Large intestine (tissue), 3 donors: ENCODE measurements at regions not wholly inside any gene's neighbourhood (a gene's known extent, or its start where the extent isn't known, plus 50 kb on each side); places are given as distances from the start of the nearest gene placed in this dataset.
A peak's percentile ranks its signal among the peaks of the same experiment; 100 is the strongest.

Experiments used
- DNase-seq, 2 donors: peaks; one replicate each; pipeline versions ENCODE4 v3.0.0 to v3.0.0-alpha.2; 2013
- H3K27ac ChIP-seq: one replicate; pipeline ENCODE4 v1.5.1; 2013; ENCODE audit warnings: low read length
- H3K27me3 ChIP-seq: 2 replicates; pipeline ENCODE4 v1.6.1; 2013; ENCODE audit warnings: low read length; ENCODE audit not compliant: control insufficient read depth, insufficient read depth
- H3K36me3 ChIP-seq: 2 replicates; pipeline ENCODE4 v1.6.1; 2013; ENCODE audit warnings: low read length; ENCODE audit not compliant: control insufficient read depth, insufficient read depth
- H3K4me1 ChIP-seq: one replicate; pipeline ENCODE4 v1.6.1; 2013; ENCODE audit warnings: low read length; ENCODE audit not compliant: control insufficient read depth, insufficient read depth
- H3K4me3 ChIP-seq: one replicate; pipeline ENCODE4 v1.5.1; 2013; ENCODE audit warnings: low read length
- H3K9me3 ChIP-seq: one replicate; pipeline ENCODE4 v1.6.1; 2013; ENCODE audit warnings: mild to moderate bottlenecking, low read depth, low read length, moderate library complexity; ENCODE audit not compliant: control insufficient read depth
- WGBS: methylation state at CpG from one replicate; pipeline ENCODE4 v1.1.5; 2013; ENCODE audit warnings: low lambda C conversion rate; ENCODE audit not compliant: insufficient coverage; 5-methylcytosine and 5-hydroxymethylcytosine counted together

GRCh38 chr20:57920971-57921370, 211.2 kb upstream of the PMEPA1 start:
- DNase-seq = no peak
- no peak overlapping the region for H3K4me3 ChIP-seq
- WGBS = 93% methylated on average over 3 of the region's 6 CpGs
- H3K27me3 ChIP-seq = no peaks in the 10 kb centered on the region
- no peaks in the 10 kb centered on the region for H3K36me3 ChIP-seq
- no peak overlapping the region for H3K27ac ChIP-seq
- H3K9me3 ChIP-seq = no peaks in the 10 kb centered on the region
- H3K4me1 ChIP-seq = peaks cover 29% of the 10 kb centered on the region

- no peaks in the 10 kb centered on the region for H3K9me3 ChIP-seq
- peak; percentile 77 to 89 for DNase-seq
- peak overlapping the region; percentile 89 for H3K27ac ChIP-seq
- H3K27me3 ChIP-seq = no peaks in the 10 kb centered on the region
- H3K36me3 ChIP-seq = no peaks in the 10 kb centered on the region
- no peak overlapping the region for H3K4me3 ChIP-seq
- H3K4me1 ChIP-seq = peaks cover 25% of the 10 kb centered on the region
- no CpG with 5 or more reads among the region's 3 CpGs for WGBS
Observed at GRCh38 chr20:57919049-57919448, 209.2 kb upstream of the PMEPA1 start.

GRCh38 chr20:57918551-57918950, 208.7 kb upstream of the PMEPA1 start:
- peak; percentile 76 to 86 for DNase-seq
- 67% methylated on average over 1 of the region's 4 CpGs for WGBS
- Histone ChIP-seq H3K27ac (peak overlapping the region; percentile 89), H3K4me3 (no peak overlapping the region), H3K4me1 (peaks cover 24% of the 10 kb centered on the region), H3K27me3 (no peaks in the 10 kb centered on the region), H3K36me3 (no peaks in the 10 kb centered on the region), H3K9me3 (no peaks in the 10 kb centered on the region)

GRCh38 chr20:57914205-57914604, 204.4 kb upstream of the PMEPA1 start:
- no CpG with 5 or more reads among the region's 4 CpGs for WGBS
- no peaks in the 10 kb centered on the region for H3K9me3 ChIP-seq
- H3K27ac ChIP-seq = no peak overlapping the region
- H3K4me3 ChIP-seq = no peak overlapping the region
- DNase-seq = no peak
- peaks cover 17% of the 10 kb centered on the region for H3K4me1 ChIP-seq
- H3K36me3 ChIP-seq = no peaks in the 10 kb centered on the region
- H3K27me3 ChIP-seq = no peaks in the 10 kb centered on the region

GRCh38 chr20:57913156-57913930, 203.5 kb upstream of the PMEPA1 start:
- DNase-seq = no peak
- Histone ChIP-seq H3K36me3 (no peaks in the 10 kb centered on the region), H3K9me3 (no peaks in the 10 kb centered on the region), H3K4me3 (no peak overlapping the region), H3K27me3 (no peaks in the 10 kb centered on the region), H3K4me1 (peaks cover 12% of the 10 kb centered on the region), H3K27ac (no peak overlapping the region)
- no CpG with 5 or more reads among the region's 12 CpGs for WGBS

- Histone ChIP-seq H3K4me1 (peaks cover 3% of the 10 kb centered on the region), H3K4me3 (no peak overlapping the region), H3K27me3 (no peaks in the 10 kb centered on the region), H3K36me3 (no peaks in the 10 kb centered on the region), H3K27ac (no peak overlapping the region), H3K9me3 (no peaks in the 10 kb centered on the region)
- no CpG with 5 or more reads among the region's 6 CpGs for WGBS
- DNase-seq = no peak
Observed at GRCh38 chr20:57912227-57912582, 202.4 kb upstream of the PMEPA1 start.

GRCh38 chr20:57911512-57912226, 201.9 kb upstream of the PMEPA1 start:
- no CpG with 5 or more reads among the region's 14 CpGs for WGBS
- DNase-seq = no peak
- Histone ChIP-seq H3K27me3 (no peaks in the 10 kb centered on the region), H3K4me1 (no peaks in the 10 kb centered on the region), H3K4me3 (no peak overlapping the region), H3K9me3 (no peaks in the 10 kb centered on the region), H3K27ac (no peak overlapping the region), H3K36me3 (no peaks in the 10 kb centered on the region)

- Histone ChIP-seq H3K27me3 (no peaks in the 10 kb centered on the region), H3K27ac (no peak overlapping the region), H3K4me3 (no peak overlapping the region), H3K9me3 (no peaks in the 10 kb centered on the region), H3K4me1 (no peaks in the 10 kb centered on the region), H3K36me3 (no peaks in the 10 kb centered on the region)
- no peak for DNase-seq
- no CpG with 5 or more reads among the region's 1 CpG for WGBS
Observed at GRCh38 chr20:57910716-57911115, 200.9 kb upstream of the PMEPA1 start.

GRCh38 chr20:57909763-57910331, 200.0 kb upstream of the PMEPA1 start:
- no CpG with 5 or more reads among the region's 4 CpGs for WGBS
- H3K4me3 ChIP-seq = no peak overlapping the region
- no peak overlapping the region for H3K27ac ChIP-seq
- H3K36me3 ChIP-seq = no peaks in the 10 kb centered on the region
- no peaks in the 10 kb centered on the region for H3K27me3 ChIP-seq
- no peaks in the 10 kb centered on the region for H3K4me1 ChIP-seq
- no peak for DNase-seq
- H3K9me3 ChIP-seq = no peaks in the 10 kb centered on the region

- DNase-seq = no peak
Observed at GRCh38 chr20:57908704-57909630, 199.2 kb upstream of the PMEPA1 start.

More at GRCh38 chr20:57908704-57909630, 199.2 kb upstream of the PMEPA1 start:
- Histone ChIP-seq H3K27me3 (no peaks in the 10 kb centered on the region), H3K27ac (no peak overlapping the region), H3K9me3 (no peaks in the 10 kb centered on the region), H3K4me1 (no peaks in the 10 kb centered on the region), H3K36me3 (no peaks in the 10 kb centered on the region), H3K4me3 (no peak overlapping the region)
- WGBS = no CpG with 5 or more reads among the region's 14 CpGs
